DMS53 (cell line): ENCODE measurements at regions not wholly inside any gene's neighbourhood (a gene's known extent, or its start where the extent isn't known, plus 50 kb on each side); places are given as distances from the start of the nearest gene placed in this dataset.
"Not testable (repeated sequence)": the region's sequence is repeated elsewhere in the genome, so short reads cannot be mapped to it uniquely, and the experiment has no call there.

Source experiments
- DNase-seq: peaks from one replicate; lab custom pipeline; 2025; lab: John Stamatoyannopoulos, UW

GRCh38 chr3:151675858-151676615, 57.7 kb upstream of the AADACL2 start:
- no peak for DNase-seq

DNA sequence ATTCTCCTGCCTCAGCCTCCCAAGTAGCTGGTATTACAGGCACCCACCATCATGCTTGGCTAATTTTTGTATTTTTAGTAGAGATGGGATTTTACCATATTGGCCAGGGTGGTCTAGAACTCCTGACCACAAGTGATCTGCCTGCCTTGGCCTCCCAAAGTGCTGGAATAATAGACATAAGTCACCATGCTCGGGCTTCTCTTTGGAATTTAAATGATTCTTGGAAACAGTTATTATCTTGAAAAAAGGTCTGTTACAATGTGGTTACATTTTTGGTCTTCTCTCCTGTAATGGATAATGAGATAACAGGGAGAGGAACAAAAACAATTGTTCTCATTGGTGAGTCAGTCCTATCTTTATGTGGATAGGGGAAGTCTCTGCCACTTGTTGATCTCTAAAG, 59.8 kb upstream of the AADACL2 start:
- DNase-seq, result no peak

DNA sequence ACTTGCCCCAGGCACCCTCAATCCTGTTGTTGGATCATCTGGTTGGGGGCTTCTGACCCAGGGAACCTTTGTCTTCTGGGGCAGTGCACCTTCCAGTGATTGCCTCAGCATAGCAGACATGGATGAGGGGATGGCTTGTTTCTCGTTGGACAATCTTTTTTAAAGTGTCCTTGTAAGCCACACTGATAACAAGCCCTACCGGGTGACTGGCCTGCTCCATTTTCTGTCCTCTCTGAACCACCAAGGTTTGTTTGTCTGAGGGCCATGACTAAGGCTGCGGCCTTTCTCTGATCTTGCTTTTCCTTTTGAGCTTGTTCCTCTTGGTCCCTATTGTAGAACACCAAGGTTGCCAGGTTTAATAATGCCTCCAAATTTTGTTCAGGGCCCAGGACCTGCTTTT, 66.0 kb upstream of the AADACL2 start:
- not testable (repeated sequence) for DNase-seq

DNA sequence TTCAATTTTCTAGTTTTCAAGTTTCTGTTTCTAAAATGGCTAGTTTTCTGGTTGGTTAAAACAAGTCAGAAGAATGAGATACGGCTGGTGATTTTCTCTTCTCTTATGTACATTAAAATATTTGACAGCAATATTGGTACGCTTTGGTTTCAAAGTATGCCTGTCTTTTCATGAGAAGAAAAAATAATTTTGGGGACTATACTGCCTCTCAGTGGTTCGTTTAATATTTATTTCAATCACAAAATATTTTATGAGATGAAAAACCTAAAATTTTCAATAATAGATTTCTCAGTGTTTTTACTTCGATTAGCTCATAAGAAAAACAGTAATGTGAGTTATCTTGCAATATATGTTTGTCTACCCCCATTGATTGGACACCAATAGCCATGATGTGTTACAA, 72.8 kb upstream of the AADACL2 start:
- DNase-seq, result peak; percentile 5

- DNase-seq, result no peak
These were observed 88.7 kb upstream of the AADACL2 start for GRCh38 chr3:151644986-151645385.

DNA sequence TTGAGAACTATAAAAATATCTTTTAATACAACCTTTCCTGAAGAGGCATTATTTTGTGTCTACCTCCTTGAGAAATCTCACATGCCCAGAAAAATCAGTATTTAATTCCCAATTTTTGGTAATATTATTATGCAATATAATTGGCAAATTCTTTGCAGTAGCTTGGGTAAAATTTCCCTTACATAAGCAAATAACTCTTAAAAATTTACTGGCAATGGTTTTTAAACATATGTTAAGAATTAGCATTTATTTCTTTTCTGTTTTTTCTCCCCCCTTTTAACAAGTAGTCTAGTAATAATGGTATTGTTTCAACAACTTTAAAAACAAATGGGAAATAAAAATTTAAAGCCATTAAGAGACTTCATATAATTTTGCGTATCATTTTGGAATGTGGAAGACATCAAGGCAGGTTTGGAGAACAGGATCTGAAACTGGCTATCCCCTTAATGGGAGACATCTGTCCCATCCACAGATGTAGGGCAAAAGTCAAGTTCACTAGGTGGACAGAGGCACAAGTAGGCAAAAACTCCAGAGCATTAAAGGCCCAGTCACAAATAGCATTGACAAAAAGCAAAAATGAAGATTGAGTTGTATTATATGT, 89.6 kb upstream of the AADACL2 start:
- no peak for DNase-seq

- no peak for DNase-seq
These were observed 94.3 kb upstream of the AADACL2 start for GRCh38 chr3:151639418-151639740.

GRCh38 chr3:151638555-151639417, 94.9 kb upstream of the AADACL2 start:
- DNase-seq, result no peak

DNA sequence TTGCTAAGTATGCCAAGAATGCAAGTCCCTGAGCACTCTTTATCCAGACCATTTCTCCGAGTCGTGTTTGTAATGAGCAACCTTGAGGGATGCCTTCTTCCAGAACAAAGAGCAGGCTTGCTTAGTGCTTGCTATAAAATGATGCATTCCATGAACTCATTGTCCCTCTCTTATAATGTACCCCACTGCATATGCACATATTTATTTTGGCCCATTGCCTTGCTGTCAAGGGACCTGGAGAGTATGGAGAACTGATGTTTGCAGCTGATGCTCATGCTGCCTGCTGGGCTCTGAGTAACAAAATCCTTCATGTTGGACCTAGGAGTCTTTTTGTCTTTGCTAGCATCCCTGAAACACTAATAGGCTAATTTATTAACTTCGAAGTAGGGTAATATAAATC, 97.8 kb upstream of the AADACL2 start:
- no peak for DNase-seq

- DNase-seq, result no peak
These were observed 101.8 kb upstream of the AADACL2 start for GRCh38 chr3:151631946-151632345.

DNA sequence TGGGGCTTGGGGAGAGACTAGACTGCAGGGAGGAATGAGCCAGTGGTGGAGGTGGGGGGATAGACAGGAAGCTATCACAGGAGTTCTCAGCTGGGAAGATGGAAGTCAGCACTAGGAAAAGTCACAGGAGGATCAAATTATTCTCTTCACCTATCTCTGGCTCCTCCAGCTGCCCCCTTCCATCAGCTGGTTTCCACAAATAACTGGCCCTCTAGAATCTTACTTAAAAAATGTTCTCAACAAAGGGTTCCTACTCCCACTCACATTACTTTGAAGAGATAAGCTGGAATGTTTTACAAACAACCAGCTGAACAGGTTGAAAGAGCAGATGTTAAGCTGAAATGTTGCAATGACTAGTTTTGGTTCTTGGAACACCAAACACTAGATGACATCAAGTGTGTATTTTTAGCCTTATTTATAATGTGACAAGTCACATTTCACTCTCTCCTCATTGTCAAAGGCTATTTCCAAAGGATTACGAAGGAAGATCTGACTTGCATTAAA, 102.7 kb upstream of the AADACL2 start:
- peak; percentile 75 for DNase-seq

GRCh38 chr3:151630035-151630434, 103.7 kb upstream of the AADACL2 start:
- peak; percentile 27 for DNase-seq

GRCh38 chr3:151625586-151625985, 108.1 kb upstream of the AADACL2 start:
- no peak for DNase-seq

DNA sequence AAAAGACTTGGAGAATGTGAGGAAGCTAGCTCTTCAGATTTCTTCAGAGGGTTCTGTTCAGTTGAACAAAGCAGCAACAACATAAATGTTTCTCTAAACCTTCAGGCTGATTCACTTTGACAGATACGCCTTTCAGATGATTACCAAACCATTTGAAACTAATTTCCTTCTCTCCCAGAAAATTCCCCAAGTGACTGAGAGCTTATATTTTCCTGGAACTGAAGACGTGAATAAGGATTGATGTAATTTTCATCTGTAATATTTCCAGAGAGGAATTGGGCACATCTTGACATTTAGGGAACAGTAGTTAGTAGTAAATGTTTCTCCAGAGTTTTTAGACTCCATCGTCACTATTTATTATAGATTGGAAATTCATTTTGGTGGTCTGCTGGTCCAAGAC, 108.6 kb upstream of the AADACL2 start:
- no peak for DNase-seq

DNA sequence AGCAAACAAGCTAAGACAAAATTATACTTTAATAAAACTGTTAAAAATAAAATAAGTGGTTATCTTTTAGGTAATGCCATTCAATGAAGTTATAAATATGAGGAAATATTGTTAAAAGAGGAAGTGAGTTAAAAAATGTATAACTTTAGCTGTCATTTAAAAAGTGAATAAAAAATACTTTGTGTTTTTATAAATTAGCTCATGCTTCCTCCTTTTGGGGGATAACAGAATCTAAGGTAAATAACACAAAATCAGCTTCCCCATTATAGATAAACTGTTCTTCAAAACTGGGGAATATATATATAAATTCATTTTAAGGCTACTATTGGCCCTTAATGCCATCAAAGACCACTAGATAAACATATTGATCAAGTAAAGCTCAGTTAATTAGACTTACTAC, 113.7 kb upstream of the AADACL2 start:
- DNase-seq, result no peak

DNA sequence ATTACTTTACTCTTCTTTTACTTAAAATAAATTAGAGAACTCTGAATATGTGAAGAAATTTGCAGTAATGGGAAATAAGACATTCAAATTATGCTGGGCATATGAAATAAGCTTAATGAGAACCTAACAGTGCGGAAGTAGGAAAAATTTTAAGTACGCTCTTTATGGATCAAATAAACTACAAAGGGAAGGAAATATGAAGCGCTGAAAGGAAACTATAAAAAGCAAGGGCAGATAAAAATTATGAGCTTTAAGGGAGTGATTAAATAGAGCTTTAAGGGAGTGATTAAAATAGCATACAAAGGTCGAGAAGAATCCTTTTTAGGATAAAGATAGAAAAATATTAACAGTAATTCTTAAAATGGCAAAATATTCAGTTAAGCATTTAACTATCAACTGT, 118.3 kb upstream of the AADACL2 start:
- DNase-seq, result no peak

DNA sequence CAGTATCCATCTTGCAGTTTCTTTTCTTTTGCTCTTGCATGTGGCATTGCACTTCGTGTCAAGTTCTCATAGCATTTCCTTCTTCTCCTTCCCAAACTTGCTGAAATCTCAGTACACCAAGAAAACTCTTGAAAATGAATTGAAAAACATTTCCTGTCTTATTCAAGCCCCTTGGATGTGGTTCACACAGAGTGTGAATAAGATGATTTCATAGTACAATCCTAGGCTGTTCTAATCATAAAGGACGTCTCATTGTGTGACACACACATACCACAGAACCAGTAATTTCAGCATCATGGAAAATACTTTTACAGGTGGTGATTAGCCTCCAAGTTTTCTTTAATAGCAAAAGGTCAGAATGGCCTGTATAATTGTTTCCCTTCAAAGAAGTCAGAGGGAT, 121.6 kb upstream of the AADACL2 start:
- no peak for DNase-seq

DNA sequence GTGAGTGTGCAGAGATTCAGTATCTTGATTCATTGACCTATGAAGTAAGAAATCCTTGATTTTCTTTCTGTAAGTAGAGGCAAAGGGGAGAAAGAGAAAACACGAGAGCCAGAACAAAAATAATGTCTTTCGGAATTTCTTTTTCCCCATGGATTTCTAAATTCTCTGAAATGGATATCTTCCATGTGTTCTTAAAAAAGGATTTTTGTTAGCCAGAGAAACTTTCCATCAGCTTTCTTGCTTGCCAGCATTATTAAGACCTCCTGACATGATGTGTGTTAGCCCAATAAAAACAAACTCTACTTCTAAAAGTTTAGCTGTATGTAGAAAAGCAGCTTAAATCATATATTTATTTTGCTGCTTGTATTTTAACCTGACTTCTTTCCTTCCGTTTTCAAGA, 122.3 kb upstream of the AADACL2 start:
- no peak for DNase-seq

DNA sequence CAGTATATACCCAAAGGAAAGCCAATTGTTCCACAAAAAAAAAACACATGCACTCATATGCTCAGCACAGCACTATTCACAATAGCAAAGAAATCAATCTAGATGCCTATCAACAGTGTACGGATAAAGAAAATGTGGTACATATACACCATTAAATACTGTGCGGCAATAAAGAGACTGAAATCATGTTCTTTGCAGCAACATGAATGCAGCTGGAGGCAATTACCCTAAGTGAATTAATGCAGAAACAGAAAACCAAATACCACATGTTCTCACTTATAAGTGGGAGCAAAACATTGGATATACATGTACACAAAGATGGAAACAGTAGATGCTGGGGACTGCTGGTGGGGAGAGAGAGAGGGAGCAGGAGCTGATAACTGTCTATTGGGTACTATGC, 124.2 kb upstream of the AADACL2 start:
- DNase-seq, result no peak

DNA sequence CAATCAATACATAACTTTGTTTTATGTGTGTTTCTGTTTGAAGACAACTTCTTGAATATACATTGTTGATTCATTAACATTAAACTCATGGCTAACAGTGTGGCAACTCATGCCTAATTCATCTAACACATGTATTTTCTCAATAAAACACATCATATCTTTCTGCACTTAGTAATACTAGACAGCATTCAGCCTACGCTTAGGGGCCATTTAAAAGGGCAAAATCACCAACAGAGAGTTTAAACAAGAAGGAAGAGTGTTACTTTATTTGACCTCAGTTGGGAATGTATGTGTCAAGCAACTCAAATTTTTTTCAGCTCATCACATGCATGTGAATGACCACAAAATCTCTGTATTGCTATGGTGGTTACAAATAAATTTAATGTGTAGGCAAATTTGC, 128.8 kb upstream of the AADACL2 start:
- no peak for DNase-seq

DNA sequence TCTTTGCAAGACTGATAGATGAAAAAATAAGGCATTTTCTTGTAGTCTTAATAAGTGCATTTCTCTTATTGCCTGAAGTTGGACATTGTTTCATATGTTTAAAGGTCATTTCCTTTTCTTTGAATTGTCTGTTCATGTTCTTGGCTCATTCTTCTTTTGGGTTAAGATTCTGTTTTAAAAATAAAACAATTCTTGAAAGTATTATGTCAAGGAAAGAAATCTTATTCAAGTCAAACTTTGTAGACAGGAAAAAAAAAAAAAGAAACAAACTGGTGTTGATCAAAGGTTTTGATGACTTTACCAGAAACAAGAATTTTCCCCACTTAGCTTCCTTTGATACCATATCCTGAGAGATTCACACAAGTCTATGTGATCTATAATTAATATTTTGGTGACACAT, 132.9 kb upstream of the AADACL2 start:
- no peak for DNase-seq

DNA sequence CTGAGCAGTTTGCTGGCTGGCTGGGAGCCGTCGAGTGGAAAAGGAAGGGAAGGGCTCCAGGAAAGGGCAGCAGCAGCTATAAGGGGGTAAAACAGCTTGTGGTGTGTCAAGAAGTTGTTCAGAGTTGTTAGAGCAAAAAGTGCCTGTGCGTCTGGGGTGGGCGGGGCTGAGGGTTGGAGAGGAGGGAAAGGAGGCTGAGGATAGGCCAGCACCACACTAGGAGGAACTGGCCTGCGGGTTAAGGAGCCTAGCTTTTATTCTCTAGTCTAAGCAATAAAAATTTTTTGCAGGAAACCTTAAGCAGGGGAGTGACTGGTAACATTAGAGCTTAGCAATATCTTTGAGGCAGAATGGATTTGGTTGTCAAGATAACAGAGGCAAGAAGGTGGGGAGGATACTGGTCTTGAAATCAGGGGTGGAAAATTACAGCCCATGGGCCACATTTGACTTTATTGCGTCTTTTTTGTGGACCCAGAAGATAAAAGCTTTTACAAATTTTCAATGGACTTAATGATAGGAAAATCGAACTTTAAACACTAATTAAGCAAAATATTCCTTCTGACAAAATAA, 134.5 kb upstream of the AADACL2 start:
- no peak for DNase-seq

- no peak for DNase-seq
These were observed 136.1 kb upstream of the IGSF10 start for GRCh38 chr3:151596940-151597339.
